ENCODE measurements at regions not wholly inside any gene's neighbourhood (a gene's known extent, or its start where the extent isn't known, plus 50 kb on each side); places are given as distances from the start of the nearest gene placed in this dataset.

- Histone ChIP-seq H3K4me3 (ENCODE audit: low read depth, low read length) (no peak overlapping the region), H3K36me3 (replicated peaks) (no peaks in the 10 kb centered on the region), H3K27ac (peak overlapping the region; percentile 44), H3K27me3 (replicated peaks) (no peaks in the 10 kb centered on the region)
- TF ChIP-seq CTCF (IDR thresholded peaks at IDR 0.05; ENCODE audit: low read depth, low read length, missing control alignments), result no peak
- in situ Hi-C loops (cut with HindIII; ENCODE audit: low pct_ligation_motif_present, low sequenced_read_pairs), result no loop called here
- no peak for DNase-seq
These were observed 56.7 kb upstream of the EFHC2 start for GRCh38 chrX:44400161-44400560.

Measured in brain microvascular endothelial cell (primary cell).